ENCODE measurements at regions not wholly inside any gene's neighbourhood (a gene's known extent, or its start where the extent isn't known, plus 50 kb on each side); places are given as distances from the start of the nearest gene placed in this dataset.

GRCh38 chr20:54716174-54716747, 240.9 kb downstream of the DOK5 start:
- WGBS (ENCODE audit: extremely low coverage, insufficient read length, low lambda C conversion rate): no CpG with 5 or more reads among the region's 5 CpGs
- peaks cover 3% of the 10 kb centered on the region for H3K27me3 Mint-ChIP-seq (ENCODE audit: low read depth)
- H3K9me3 Mint-ChIP-seq: no peaks in the 10 kb centered on the region
- no peaks in the 10 kb centered on the region for H3K23me2 ChIP-seq (ENCODE audit: insufficient read length, low read depth, low read length, poor library complexity, severe bottlenecking)
- H3K27ac ChIP-seq (ENCODE audit: insufficient read length, low read depth, low read length): no peak overlapping the region
- H3K9ac ChIP-seq (ENCODE audit: extremely low read depth, insufficient read length, low read length): no peak overlapping the region
- DNase-seq: no peak
- no peak overlapping the region for H3T11ph ChIP-seq (ENCODE audit: low read length)
- no peak overlapping the region for H2BK20ac ChIP-seq (ENCODE audit: low read depth, low read length, poor library complexity, severe bottlenecking)
- H2AFZ ChIP-seq (ENCODE audit: low read length): no peak overlapping the region
- no peak overlapping the region for H2BK15ac ChIP-seq (ENCODE audit: low read depth, low read length)
- H3K27ac Mint-ChIP-seq: no peak overlapping the region
- H4K8ac ChIP-seq (replicated peaks; ENCODE audit: insufficient read length, low read depth, low read length): no peak overlapping the region
- H3K4me3 Mint-ChIP-seq: no peak overlapping the region
- no peak overlapping the region for H2AK5ac ChIP-seq (ENCODE audit: insufficient read length, low read length)
- no peak overlapping the region for H3K4me2 ChIP-seq (ENCODE audit: insufficient read depth, insufficient read length, low read length)
- H4K5ac ChIP-seq (ENCODE audit: insufficient read length, low read depth, low read length): no peak overlapping the region
- no peak overlapping the region for H3K4ac ChIP-seq (ENCODE audit: low read depth, low read length)
- no peak for TF ChIP-seq CTCF (conservative IDR thresholded peaks at IDR 0.05)
- no peaks in the 10 kb centered on the region for H3K27me3 ChIP-seq (ENCODE audit: insufficient read depth, low read length)
- peaks cover 7 to 8% of the 10 kb centered on the region in 2 experiments; a peak in 3 of 4 replicates for H3K4me1 Mint-ChIP-seq
- H2BK5ac ChIP-seq (ENCODE audit: insufficient read length, low read length): no peak overlapping the region
- no peak overlapping the region for H3K23ac ChIP-seq (ENCODE audit: insufficient read length, low read depth, low read length)
- H2BK12ac ChIP-seq (ENCODE audit: insufficient read length, low read depth, low read length): no peak overlapping the region
- H4K20me1 ChIP-seq (ENCODE audit: control insufficient read depth, insufficient read depth, insufficient read length): no peaks in the 10 kb centered on the region
- no peaks in the 10 kb centered on the region for H3K79me1 ChIP-seq (ENCODE audit: insufficient read depth, low read depth, low read length, poor library complexity, severe bottlenecking)
- H3K36me3 Mint-ChIP-seq (ENCODE audit: insufficient read depth in 1 of 3, low read depth in 3 of 3): no peaks in the 10 kb centered on the region
- no peaks in the 10 kb centered on the region for H3K9me3 ChIP-seq (ENCODE audit: control insufficient read depth, low read depth, low read length)
- H3K79me2 ChIP-seq (ENCODE audit: insufficient read depth, low read length): no peaks in the 10 kb centered on the region
- H4K91ac ChIP-seq (ENCODE audit: insufficient read length, low read depth, low read length): no peak overlapping the region
- H2BK120ac ChIP-seq (ENCODE audit: low read depth, low read length, poor library complexity, severe bottlenecking): no peak overlapping the region
- no peaks in the 10 kb centered on the region for H3K4me1 ChIP-seq (ENCODE audit: insufficient read depth, low read length)
- no peak overlapping the region for H3K56ac ChIP-seq (ENCODE audit: insufficient read length, low read depth, low read length)
- no peak overlapping the region for H3K14ac ChIP-seq (ENCODE audit: insufficient read depth, low read length)
- no peak overlapping the region for H3K18ac ChIP-seq (ENCODE audit: insufficient read length, low read depth, low read length)

Data from H9 (cell line).